GM19438 (cell line): ENCODE measurements at regions not wholly inside any gene's neighbourhood (a gene's known extent, or its start where the extent isn't known, plus 50 kb on each side); places are given as distances from the start of the nearest gene placed in this dataset.

Experiments used
- ATAC-seq: cut with Tn5 transposase; IDR thresholded peaks from one replicate; pipeline ENCODE4 v1.9.1; 2021; ENCODE audit warnings: low read depth; ENCODE audit not compliant: unreplicated experiment

- no peak for ATAC-seq
These were observed 1174.4 kb downstream of the BRD1 start for GRCh38 chr22:48653306-48653705.

- ATAC-seq, result no peak
These were observed 1174.9 kb downstream of the BRD1 start for GRCh38 chr22:48652796-48653195.

- no peak for ATAC-seq
These were observed 1175.6 kb downstream of the BRD1 start for GRCh38 chr22:48651981-48652538.

GRCh38 chr22:48651036-48651890, 1176.4 kb downstream of the BRD1 start:
- no peak for ATAC-seq

- ATAC-seq, result no peak
These were observed 1177.2 kb downstream of the BRD1 start for GRCh38 chr22:48650323-48651035.

GRCh38 chr22:48649466-48649865, 1178.2 kb downstream of the BRD1 start:
- no peak for ATAC-seq

GRCh38 chr22:48649031-48649430, 1178.6 kb downstream of the BRD1 start:
- ATAC-seq, result no peak

GRCh38 chr22:48647606-48648515, 1179.8 kb downstream of the BRD1 start:
- ATAC-seq, result no peak

GRCh38 chr22:48647051-48647450, 1180.6 kb downstream of the BRD1 start:
- no peak for ATAC-seq

- ATAC-seq, result no peak
These were observed 1181.3 kb downstream of the BRD1 start for GRCh38 chr22:48646216-48646925.

- no peak for ATAC-seq
These were observed 1181.9 kb downstream of the BRD1 start for GRCh38 chr22:48645766-48646165.

- ATAC-seq, result no peak
These were observed 1182.7 kb downstream of the BRD1 start for GRCh38 chr22:48644997-48645396.

GRCh38 chr22:48644108-48644507, 1183.6 kb downstream of the BRD1 start:
- no peak for ATAC-seq

GRCh38 chr22:48643066-48643731, 1184.5 kb downstream of the BRD1 start:
- ATAC-seq, result no peak

GRCh38 chr22:48642550-48642949, 1185.1 kb downstream of the BRD1 start:
- ATAC-seq, result no peak

- no peak for ATAC-seq
These were observed 1185.7 kb downstream of the BRD1 start for GRCh38 chr22:48641906-48642475.

- no peak for ATAC-seq
These were observed 1186.5 kb downstream of the BRD1 start for GRCh38 chr22:48640890-48641841.
